ENCODE measurements at regions not wholly inside any gene's neighbourhood (a gene's known extent, or its start where the extent isn't known, plus 50 kb on each side); places are given as distances from the start of the nearest gene placed in this dataset.

DNA sequence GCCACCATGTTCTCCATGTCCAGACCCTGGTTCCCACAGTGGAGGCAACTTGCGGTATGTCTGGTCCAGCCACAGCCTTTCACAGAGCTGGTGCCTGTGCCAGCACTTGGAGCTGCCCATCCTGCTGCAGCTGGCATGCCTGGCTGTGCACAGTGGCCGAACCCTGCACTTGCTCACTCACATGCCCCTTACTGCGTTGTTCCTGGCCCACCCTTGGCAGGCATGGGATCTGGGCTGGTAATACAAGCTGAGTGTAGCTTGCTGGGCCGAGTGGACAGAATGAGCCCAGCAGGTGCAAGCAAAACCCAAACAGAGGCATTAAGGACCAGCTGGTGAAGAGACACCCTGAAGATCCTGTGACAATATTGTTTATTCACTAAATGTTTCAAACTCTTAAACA, 583.9 kb upstream of the SLITRK6 start:
- H3K27me3 Mint-ChIP-seq = no peaks in the 10 kb centered on the region
- H3K4me3 Mint-ChIP-seq = no peak overlapping the region
- peaks cover 1% of the 10 kb centered on the region for H3K9me3 Mint-ChIP-seq
- H3K4me1 Mint-ChIP-seq = no peaks in the 10 kb centered on the region
- H3K27ac Mint-ChIP-seq = no peak overlapping the region
- no peaks in the 10 kb centered on the region for H3K36me3 Mint-ChIP-seq
- DNase-seq = no peak

DNA sequence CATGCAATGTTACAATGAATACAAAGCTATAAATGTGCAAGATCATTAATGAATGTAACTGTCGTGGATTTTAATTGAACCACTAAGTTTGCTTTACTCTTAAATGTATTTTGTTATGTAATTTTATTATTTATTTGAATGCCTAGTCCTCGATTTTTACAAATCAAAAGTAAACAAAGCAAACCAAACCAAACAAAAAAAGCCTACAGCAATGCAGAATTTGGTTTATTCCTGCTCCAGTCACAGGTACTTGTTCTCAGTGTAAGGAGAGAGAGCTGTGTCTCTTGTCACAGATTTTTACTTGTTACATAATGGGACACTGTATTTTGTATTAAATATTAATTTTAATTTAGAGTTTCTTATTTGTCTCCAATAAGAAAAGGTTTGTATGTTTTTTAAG, 584.3 kb upstream of the SLITRK6 start:
- no peak for DNase-seq
- H3K27ac Mint-ChIP-seq = no peak overlapping the region
- no peaks in the 10 kb centered on the region for H3K36me3 Mint-ChIP-seq
- H3K4me1 Mint-ChIP-seq = no peaks in the 10 kb centered on the region
- H3K27me3 Mint-ChIP-seq = no peaks in the 10 kb centered on the region
- H3K9me3 Mint-ChIP-seq = peaks cover 1% of the 10 kb centered on the region
- H3K4me3 Mint-ChIP-seq = no peak overlapping the region

DNA sequence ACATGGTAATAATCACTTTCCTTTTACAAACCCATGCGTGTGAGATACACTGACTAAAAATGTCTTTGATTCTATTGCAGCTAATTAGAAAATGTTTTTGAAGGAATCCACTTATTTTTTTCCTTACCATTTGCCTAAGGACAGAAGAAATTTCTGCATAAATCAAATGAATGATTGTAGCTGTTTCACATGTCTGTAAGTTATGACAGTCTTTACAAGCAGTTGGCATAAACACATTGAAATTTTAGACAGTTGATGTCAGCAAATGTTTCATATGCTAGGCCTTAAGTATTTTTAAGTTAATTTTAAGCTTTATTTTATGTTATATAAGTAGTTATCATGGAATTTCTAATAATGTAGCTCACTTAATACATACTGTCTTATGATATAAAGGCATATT, 598.4 kb upstream of the SLITRK6 start:
- Mint-ChIP-seq H3K27ac (no peak overlapping the region), H3K4me1 (no peaks in the 10 kb centered on the region), H3K4me3 (no peak overlapping the region), H3K27me3 (no peaks in the 10 kb centered on the region), H3K36me3 (no peaks in the 10 kb centered on the region), H3K9me3 (no peaks in the 10 kb centered on the region)
- no peak for DNase-seq

DNA sequence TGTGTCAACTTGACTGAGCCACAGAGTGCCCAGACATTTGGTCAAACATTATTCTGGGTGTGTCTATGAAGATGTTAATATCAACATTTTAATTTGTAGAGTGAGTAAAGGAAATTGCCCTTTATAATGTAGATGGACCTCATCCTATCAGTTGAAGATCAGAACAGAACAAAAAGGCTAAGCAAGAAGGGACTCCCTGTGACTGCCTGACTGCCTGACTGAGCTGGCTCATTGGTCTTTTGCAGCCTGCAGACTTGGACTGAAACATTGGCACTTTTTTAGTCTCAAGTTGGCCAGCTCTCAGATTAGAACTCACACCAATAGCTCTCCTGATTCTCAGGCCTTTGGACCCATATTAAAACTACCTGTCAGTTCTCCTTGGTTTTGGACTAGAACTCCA, 600.4 kb upstream of the SLITRK6 start:
- H3K36me3 Mint-ChIP-seq = no peaks in the 10 kb centered on the region
- H3K27ac Mint-ChIP-seq = no peak overlapping the region
- no peaks in the 10 kb centered on the region for H3K9me3 Mint-ChIP-seq
- H3K4me3 Mint-ChIP-seq = no peak overlapping the region
- no peaks in the 10 kb centered on the region for H3K27me3 Mint-ChIP-seq
- no peaks in the 10 kb centered on the region for H3K4me1 Mint-ChIP-seq
- no peak for DNase-seq

- H3K9me3 Mint-ChIP-seq = no peaks in the 10 kb centered on the region
- no peaks in the 10 kb centered on the region for H3K27me3 Mint-ChIP-seq
- no peaks in the 10 kb centered on the region for H3K4me1 Mint-ChIP-seq
- H3K27ac Mint-ChIP-seq = no peak overlapping the region
- H3K36me3 Mint-ChIP-seq = no peaks in the 10 kb centered on the region
- H3K4me3 Mint-ChIP-seq = no peak overlapping the region
- no peak for DNase-seq
Measured at GRCh38 chr13:86402500-86402899, 603.3 kb upstream of the SLITRK6 start.

- Mint-ChIP-seq H3K27me3 (no peaks in the 10 kb centered on the region), H3K36me3 (no peaks in the 10 kb centered on the region), H3K27ac (no peak overlapping the region), H3K9me3 (no peaks in the 10 kb centered on the region), H3K4me3 (no peak overlapping the region), H3K4me1 (no peaks in the 10 kb centered on the region)
- no peak for DNase-seq
Measured at GRCh38 chr13:86403181-86403580, 604.0 kb upstream of the SLITRK6 start.

- DNase-seq = no peak
- H3K27ac Mint-ChIP-seq = no peak overlapping the region
- H3K9me3 Mint-ChIP-seq = peaks cover 7% of the 10 kb centered on the region
- no peaks in the 10 kb centered on the region for H3K36me3 Mint-ChIP-seq
- no peaks in the 10 kb centered on the region for H3K4me1 Mint-ChIP-seq
- no peaks in the 10 kb centered on the region for H3K27me3 Mint-ChIP-seq
- no peak overlapping the region for H3K4me3 Mint-ChIP-seq
Measured at GRCh38 chr13:86409466-86410241, 610.4 kb upstream of the SLITRK6 start.

GRCh38 chr13:86425170-86425815, 626.1 kb upstream of the SLITRK6 start:
- H3K36me3 Mint-ChIP-seq = no peaks in the 10 kb centered on the region
- no peak overlapping the region for H3K4me3 Mint-ChIP-seq
- peaks cover 15% of the 10 kb centered on the region for H3K9me3 Mint-ChIP-seq
- H3K27ac Mint-ChIP-seq = no peak overlapping the region
- DNase-seq = no peak
- H3K27me3 Mint-ChIP-seq = no peaks in the 10 kb centered on the region
- no peaks in the 10 kb centered on the region for H3K4me1 Mint-ChIP-seq

DNA sequence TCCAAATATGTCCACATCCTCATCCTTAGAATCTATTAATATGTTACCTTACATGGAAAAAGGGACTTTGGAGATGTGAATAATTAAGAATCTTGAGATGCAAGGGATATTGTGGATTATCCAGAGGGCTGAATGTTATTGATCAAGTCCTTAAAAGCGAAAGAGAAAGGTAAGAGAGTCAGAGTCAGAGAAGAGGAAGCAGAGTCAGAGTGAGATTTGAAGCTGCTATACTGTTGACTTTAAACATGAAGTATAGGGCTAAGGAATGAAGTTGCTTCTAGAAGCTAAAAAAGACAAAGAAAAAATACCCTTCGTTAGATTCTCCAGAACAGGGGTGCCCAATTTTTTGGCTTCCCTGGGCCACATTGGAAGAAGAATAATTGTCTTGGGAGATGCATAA, 627.2 kb upstream of the SLITRK6 start:
- Mint-ChIP-seq H3K4me1 (no peaks in the 10 kb centered on the region), H3K27me3 (no peaks in the 10 kb centered on the region), H3K4me3 (no peak overlapping the region), H3K36me3 (no peaks in the 10 kb centered on the region), H3K9me3 (peaks cover 10% of the 10 kb centered on the region), H3K27ac (no peak overlapping the region)
- DNase-seq = no peak

DNA sequence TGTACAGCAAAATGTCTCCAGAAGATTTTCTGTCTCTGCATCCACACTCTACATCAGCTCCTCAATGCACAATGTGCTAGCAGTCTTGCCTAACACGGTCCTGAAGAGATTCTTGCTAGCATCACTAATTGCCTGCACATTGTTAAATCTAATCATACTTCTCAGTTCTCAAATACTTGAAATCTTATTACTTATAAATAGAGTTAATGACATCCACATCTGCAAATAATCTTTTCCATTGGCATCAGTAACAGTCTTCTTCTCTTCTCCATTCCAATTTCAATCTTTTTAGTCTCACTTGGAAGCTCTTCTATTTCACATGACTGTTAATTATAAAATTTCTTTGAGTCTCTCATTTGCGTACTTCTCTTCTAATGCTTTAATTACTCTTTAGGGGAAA, 630.5 kb upstream of the SLITRK6 start:
- Mint-ChIP-seq H3K27me3 (no peaks in the 10 kb centered on the region), H3K27ac (no peak overlapping the region), H3K4me3 (no peak overlapping the region), H3K9me3 (peaks cover 10% of the 10 kb centered on the region), H3K4me1 (no peaks in the 10 kb centered on the region), H3K36me3 (no peaks in the 10 kb centered on the region)
- no peak for DNase-seq

DNA sequence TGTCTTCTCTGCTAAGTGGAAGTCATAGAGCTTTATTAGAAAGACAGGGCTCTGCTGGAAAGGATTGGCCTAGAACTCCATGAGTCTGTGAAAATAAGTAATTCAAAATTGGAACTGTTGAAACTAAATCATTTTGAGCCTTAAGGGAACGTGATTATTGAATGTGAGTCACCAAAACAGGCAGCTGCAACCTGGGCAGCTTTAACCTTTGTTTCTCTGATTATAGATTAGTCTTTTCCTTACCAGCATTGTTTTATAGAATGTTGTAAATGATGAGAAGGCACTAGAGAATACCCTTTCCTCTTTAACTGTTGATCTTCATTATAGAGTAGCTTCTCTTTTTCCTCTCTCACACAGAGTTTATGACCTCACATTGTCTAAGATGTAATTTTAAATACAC, 638.8 kb upstream of the SLITRK6 start:
- DNase-seq = no peak

DNA sequence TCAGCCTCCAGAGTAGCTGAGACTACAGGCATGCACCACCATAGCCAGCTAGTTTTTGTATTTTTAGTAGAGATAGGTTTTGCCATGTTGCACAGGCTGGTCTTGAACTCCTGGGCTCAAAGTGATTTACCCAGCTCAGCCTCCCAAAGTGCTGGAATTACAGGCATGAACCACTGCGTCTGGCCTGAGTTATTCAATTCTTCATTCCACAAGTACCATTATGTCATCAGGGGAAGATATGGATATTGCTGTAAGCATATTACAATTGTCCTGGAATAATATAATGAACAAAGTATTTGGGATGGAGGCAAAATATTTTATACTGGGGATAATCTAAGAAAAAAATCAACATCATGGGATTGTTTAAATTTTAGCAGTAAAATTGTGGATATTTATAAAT, 646.0 kb upstream of the SLITRK6 start:
- Mint-ChIP-seq H3K4me3 (no peak overlapping the region), H3K27me3 (no peaks in the 10 kb centered on the region), H3K4me1 (no peaks in the 10 kb centered on the region), H3K27ac (no peak overlapping the region), H3K9me3 (peaks cover 6% of the 10 kb centered on the region), H3K36me3 (no peaks in the 10 kb centered on the region)
- no peak for DNase-seq

More for the DNA sequence above, 638.8 kb upstream of the SLITRK6 start:
- H3K27ac Mint-ChIP-seq = no peak overlapping the region
- H3K36me3 Mint-ChIP-seq = no peaks in the 10 kb centered on the region
- no peaks in the 10 kb centered on the region for H3K4me1 Mint-ChIP-seq
- peaks cover 4% of the 10 kb centered on the region for H3K9me3 Mint-ChIP-seq
- no peaks in the 10 kb centered on the region for H3K27me3 Mint-ChIP-seq
- no peak overlapping the region for H3K4me3 Mint-ChIP-seq

- H3K4me3 Mint-ChIP-seq = no peak overlapping the region
- H3K27ac Mint-ChIP-seq = no peak overlapping the region
- no peaks in the 10 kb centered on the region for H3K27me3 Mint-ChIP-seq
- peaks cover 6% of the 10 kb centered on the region for H3K9me3 Mint-ChIP-seq
- H3K4me1 Mint-ChIP-seq = no peaks in the 10 kb centered on the region
- H3K36me3 Mint-ChIP-seq = no peaks in the 10 kb centered on the region
- no peak for DNase-seq
Measured at GRCh38 chr13:86445672-86446071, 646.5 kb upstream of the SLITRK6 start.

GRCh38 chr13:86446311-86446710, 647.1 kb upstream of the SLITRK6 start:
- no peak for DNase-seq
- no peaks in the 10 kb centered on the region for H3K36me3 Mint-ChIP-seq
- H3K27ac Mint-ChIP-seq = no peak overlapping the region

GRCh38 chr13:86447479-86447878, 648.3 kb upstream of the SLITRK6 start:
- no peak overlapping the region for H3K4me3 Mint-ChIP-seq
- H3K27me3 Mint-ChIP-seq = no peaks in the 10 kb centered on the region
- no peak for DNase-seq
- H3K36me3 Mint-ChIP-seq = no peaks in the 10 kb centered on the region
- H3K4me1 Mint-ChIP-seq = no peaks in the 10 kb centered on the region
- no peak overlapping the region for H3K27ac Mint-ChIP-seq
- H3K9me3 Mint-ChIP-seq = peaks cover 6% of the 10 kb centered on the region

More at GRCh38 chr13:86446311-86446710, 647.1 kb upstream of the SLITRK6 start:
- no peaks in the 10 kb centered on the region for H3K27me3 Mint-ChIP-seq
- no peak overlapping the region for H3K4me3 Mint-ChIP-seq
- H3K9me3 Mint-ChIP-seq = peaks cover 6% of the 10 kb centered on the region
- no peaks in the 10 kb centered on the region for H3K4me1 Mint-ChIP-seq

GRCh38 chr13:86462011-86462410, 662.8 kb upstream of the SLITRK6 start:
- no peak for DNase-seq
- Mint-ChIP-seq H3K27me3 (no peaks in the 10 kb centered on the region), H3K4me1 (no peaks in the 10 kb centered on the region), H3K9me3 (no peaks in the 10 kb centered on the region), H3K27ac (no peak overlapping the region), H3K36me3 (no peaks in the 10 kb centered on the region), H3K4me3 (no peak overlapping the region)

Measured in activated naive CD8-positive, alpha-beta T cell treated with anti-CD3 and anti-CD28 coated beads for 36 hours (primary cell).